Testis (tissue), 2 donors: ENCODE measurements at regions not wholly inside any gene's neighbourhood (a gene's known extent, or its start where the extent isn't known, plus 50 kb on each side); places are given as distances from the start of the nearest gene placed in this dataset.

Source experiments
- DNase-seq: peaks from one replicate; pipeline ENCODE4 v3.0.0-alpha.2; 2019
- H3K27ac ChIP-seq, 2 donors: fragments of 200-600 bp; sonication (generic); one replicate each; pipeline ENCODE4 v1.5.1; 2019
- H3K27me3 ChIP-seq: fragments of 200-600 bp; sonication (generic); one replicate; pipeline ENCODE4 v1.5.1; 2019
- H3K36me3 ChIP-seq: fragments of 200-600 bp; sonication (generic); one replicate; pipeline ENCODE4 v1.5.1; 2017; ENCODE audit warnings: low read depth; ENCODE audit errors: missing control alignments
- H3K4me1 ChIP-seq: fragments of 200-600 bp; sonication (generic); one replicate; pipeline ENCODE4 v1.5.1; 2019
- H3K4me3 ChIP-seq, 2 donors: fragments of 200-600 bp; sonication (generic); one replicate each; pipeline ENCODE4 v1.5.1; 2017 to 2019
- H3K9me3 ChIP-seq: fragments of 200-600 bp; sonication (generic); one replicate; pipeline ENCODE4 v1.5.1; 2017
- POLR2A ChIP-seq: fragments of 450-650 bp; IDR thresholded peaks from one replicate; pipeline ENCODE4 v1.6.1; 2017; ENCODE audit warnings: antibody characterized with exemption, mild to moderate bottlenecking, moderate library complexity
- WGBS, 2 donors: methylation state at CpG; one replicate each; pipeline ENCODE4 v1.1.5; 2018; 5-methylcytosine and 5-hydroxymethylcytosine counted together
- intact Hi-C: fragments of 100-400 bp; cut with DNase I; formaldehyde crosslinking; loops from one replicate; pipeline ENCODE4 v1.15.1; 2023; ENCODE audit warnings: low total_unique reads
- TF ChIP-seq, protein P1 (sequence below), 3 experiments: fragments of 450-650 bp in 2 of 3; fragments of 200-600 bp in 1 of 3; sonication (generic) in 1 of 3; IDR thresholded peaks; one replicate each; pipeline ENCODE4 v1.5.1; 2016 to 2019; ENCODE audit warnings: antibody characterized with exemption in 3 of 3, mild to moderate bottlenecking in 2 of 3, moderate library complexity in 1 of 3

DNA sequence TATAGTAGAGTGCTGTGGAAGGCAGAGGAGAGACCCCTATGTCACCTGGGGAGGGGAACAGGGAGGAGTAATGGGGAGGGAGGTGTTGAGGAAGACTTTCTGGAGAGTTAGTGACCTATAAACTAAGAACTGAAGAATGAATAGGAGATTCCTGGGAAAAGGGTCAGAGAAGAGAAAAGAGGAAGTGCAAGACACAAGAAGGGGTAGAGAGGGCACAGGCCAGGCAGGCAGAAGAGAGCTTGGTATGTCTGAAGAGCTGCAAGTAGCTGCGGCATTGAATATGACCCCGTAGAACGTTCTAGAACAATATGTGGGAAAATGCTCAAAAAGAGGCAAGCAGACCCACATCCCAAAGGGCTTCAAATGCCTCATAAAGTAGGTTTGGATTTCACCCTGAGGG is 361.2 kb downstream of the PRDM2 start:
- H3K9me3 ChIP-seq, result no peaks in the 10 kb centered on the region
- TF ChIP-seq, protein P1, sequence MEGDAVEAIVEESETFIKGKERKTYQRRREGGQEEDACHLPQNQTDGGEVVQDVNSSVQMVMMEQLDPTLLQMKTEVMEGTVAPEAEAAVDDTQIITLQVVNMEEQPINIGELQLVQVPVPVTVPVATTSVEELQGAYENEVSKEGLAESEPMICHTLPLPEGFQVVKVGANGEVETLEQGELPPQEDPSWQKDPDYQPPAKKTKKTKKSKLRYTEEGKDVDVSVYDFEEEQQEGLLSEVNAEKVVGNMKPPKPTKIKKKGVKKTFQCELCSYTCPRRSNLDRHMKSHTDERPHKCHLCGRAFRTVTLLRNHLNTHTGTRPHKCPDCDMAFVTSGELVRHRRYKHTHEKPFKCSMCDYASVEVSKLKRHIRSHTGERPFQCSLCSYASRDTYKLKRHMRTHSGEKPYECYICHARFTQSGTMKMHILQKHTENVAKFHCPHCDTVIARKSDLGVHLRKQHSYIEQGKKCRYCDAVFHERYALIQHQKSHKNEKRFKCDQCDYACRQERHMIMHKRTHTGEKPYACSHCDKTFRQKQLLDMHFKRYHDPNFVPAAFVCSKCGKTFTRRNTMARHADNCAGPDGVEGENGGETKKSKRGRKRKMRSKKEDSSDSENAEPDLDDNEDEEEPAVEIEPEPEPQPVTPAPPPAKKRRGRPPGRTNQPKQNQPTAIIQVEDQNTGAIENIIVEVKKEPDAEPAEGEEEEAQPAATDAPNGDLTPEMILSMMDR (IDR thresholded peaks at IDR 0.05), result no peak
- no peak for TF ChIP-seq POLR2A
- no peaks in the 10 kb centered on the region for H3K4me1 ChIP-seq
- 90 to 94% methylated on average over 3 of the region's 3 CpGs for WGBS, 2 donors
- no peak for DNase-seq
- H3K27me3 ChIP-seq, result no peaks in the 10 kb centered on the region
- H3K27ac ChIP-seq, result no peak overlapping the region
- H3K36me3 ChIP-seq, result no peaks in the 10 kb centered on the region
- H3K4me3 ChIP-seq, result no peak overlapping the region
- intact Hi-C loops, result no loop called here

DNA sequence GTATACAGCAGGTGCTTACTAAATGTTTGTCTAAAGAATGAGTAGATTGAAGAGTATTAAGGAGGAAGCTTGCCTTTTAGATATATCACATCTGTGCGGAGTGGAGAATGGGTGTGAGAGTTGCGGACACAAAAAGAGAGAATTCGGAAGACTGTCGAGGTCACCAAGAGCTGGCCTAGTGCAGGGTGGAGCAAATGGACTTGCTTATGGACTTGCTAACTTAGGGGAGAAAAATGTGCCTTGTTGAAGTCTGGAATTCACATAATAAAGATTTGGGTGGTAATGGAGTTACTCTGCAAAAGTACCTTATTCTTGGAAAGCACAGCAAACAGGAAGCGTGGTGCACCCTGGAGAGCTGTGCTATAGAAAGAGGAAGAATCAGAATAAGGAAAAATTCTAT is 361.7 kb downstream of the PRDM2 start:
- intact Hi-C loops, result no loop called here
- no peaks in the 10 kb centered on the region for H3K36me3 ChIP-seq
- no peak for DNase-seq
- H3K27ac ChIP-seq, result no peak overlapping the region
- no peaks in the 10 kb centered on the region for H3K4me1 ChIP-seq
- no peaks in the 10 kb centered on the region for H3K27me3 ChIP-seq
- TF ChIP-seq, protein P1 (IDR thresholded peaks at IDR 0.05), result no peak
- TF ChIP-seq POLR2A, result no peak
- WGBS, 2 donors, result 95% methylated on average over 5 of the region's 5 CpGs
- H3K9me3 ChIP-seq, result no peaks in the 10 kb centered on the region
- no peak overlapping the region for H3K4me3 ChIP-seq

DNA sequence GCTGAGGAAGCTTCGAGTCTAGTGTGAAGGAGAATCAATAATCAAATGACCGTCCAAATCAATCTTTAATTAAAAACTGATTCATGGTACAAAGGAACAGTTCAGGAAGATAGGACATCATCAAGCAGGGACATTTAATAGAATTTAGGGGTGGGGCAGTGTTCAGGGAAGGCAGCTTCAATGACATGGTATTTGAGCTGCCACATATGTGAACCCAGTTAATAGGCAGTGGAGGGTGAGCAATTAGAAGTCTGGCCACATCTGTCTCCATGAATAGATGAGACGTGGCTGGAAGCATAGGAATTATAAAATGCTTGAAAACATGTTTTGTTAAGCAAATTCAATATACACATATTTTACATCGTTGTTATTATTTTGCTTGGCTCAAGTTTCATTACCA is 362.7 kb downstream of the PRDM2 start:
- 64 to 77% methylated on average over 4 of the region's 4 CpGs for WGBS, 2 donors
- Histone ChIP-seq H3K4me3 (no peak overlapping the region), H3K27ac (no peak overlapping the region), H3K4me1 (no peaks in the 10 kb centered on the region), H3K9me3 (no peaks in the 10 kb centered on the region), H3K36me3 (no peaks in the 10 kb centered on the region), H3K27me3 (no peaks in the 10 kb centered on the region)
- TF ChIP-seq POLR2A, result no peak
- TF ChIP-seq, protein P1 (IDR thresholded peaks at IDR 0.05), result no peak
- intact Hi-C loops, result no loop called here
- DNase-seq, result no peak

GRCh38 chr1:14064649-14065442 is 364.9 kb downstream of the PRDM2 start:
- 79 to 83% methylated on average over 14 of the region's 14 CpGs for WGBS, 2 donors
- Histone ChIP-seq H3K4me1 (no peaks in the 10 kb centered on the region), H3K36me3 (no peaks in the 10 kb centered on the region), H3K9me3 (no peaks in the 10 kb centered on the region), H3K27ac (no peak overlapping the region), H3K4me3 (no peak overlapping the region), H3K27me3 (no peaks in the 10 kb centered on the region)
- intact Hi-C loops, result no loop called here
- DNase-seq, result no peak
- TF ChIP-seq POLR2A, result no peak
- TF ChIP-seq, protein P1 (IDR thresholded peaks at IDR 0.05), result no peak

DNA sequence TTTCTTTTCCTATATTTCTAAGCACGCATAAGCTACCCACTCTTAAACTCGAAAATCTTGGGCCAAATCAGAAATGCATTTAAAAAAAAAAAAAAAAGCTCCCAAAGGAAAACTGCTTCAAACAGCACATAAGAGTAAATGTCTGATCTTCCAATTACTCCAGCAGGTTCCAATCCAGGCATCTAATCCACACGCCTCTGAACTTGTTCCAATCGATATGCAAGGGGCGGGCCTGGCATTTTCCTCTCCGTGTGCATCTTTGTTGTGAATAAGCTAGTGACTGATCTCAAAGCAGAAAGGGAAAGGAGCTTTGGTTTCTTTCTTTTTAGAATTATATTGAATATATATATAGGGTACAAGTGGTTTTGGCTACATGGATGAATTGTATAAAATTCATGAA is 365.5 kb downstream of the PRDM2 start:
- no peak for DNase-seq
- no peaks in the 10 kb centered on the region for H3K27me3 ChIP-seq
- H3K9me3 ChIP-seq, result no peaks in the 10 kb centered on the region
- no peaks in the 10 kb centered on the region for H3K36me3 ChIP-seq
- H3K27ac ChIP-seq, result no peak overlapping the region
- 80 to 82% methylated on average over 6 of the region's 6 CpGs for WGBS, 2 donors
- no peak for TF ChIP-seq POLR2A
- TF ChIP-seq, protein P1 (IDR thresholded peaks at IDR 0.05), result no peak
- no peak overlapping the region for H3K4me3 ChIP-seq
- intact Hi-C loops, result no loop called here
- no peaks in the 10 kb centered on the region for H3K4me1 ChIP-seq
